Muscle layer of colon (tissue), 2 donors: ENCODE measurements at regions not wholly inside any gene's neighbourhood (a gene's known extent, or its start where the extent isn't known, plus 50 kb on each side); places are given as distances from the start of the nearest gene placed in this dataset.
"Not testable (repeated sequence)": the region's sequence is repeated elsewhere in the genome, so short reads cannot be mapped to it uniquely, and the experiment has no call there.

Source experiments
- H3K27ac ChIP-seq: one replicate; pipeline ENCODE4 v1.7.0; 2013; ENCODE audit warnings: low read depth, mild to moderate bottlenecking, low read length, moderate library complexity
- H3K27me3 ChIP-seq, 2 donors: one replicate each; pipeline ENCODE4 v1.7.0; 2013; ENCODE audit warnings: low read length in 2 of 2, mild to moderate bottlenecking in 2 of 2; ENCODE audit not compliant: insufficient read depth in 2 of 2, control insufficient read depth in 1 of 2
- H3K36me3 ChIP-seq: one replicate; pipeline ENCODE4 v1.7.0; 2013; ENCODE audit warnings: mild to moderate bottlenecking, low read length; ENCODE audit not compliant: insufficient read depth
- H3K4me1 ChIP-seq: one replicate; pipeline ENCODE4 v1.7.0; 2013; ENCODE audit warnings: mild to moderate bottlenecking, low read length; ENCODE audit not compliant: insufficient read depth
- H3K4me3 ChIP-seq, 2 donors: one replicate each; pipeline ENCODE4 v1.7.0; 2013; ENCODE audit warnings: low read length in 2 of 2, low read depth in 1 of 2, mild to moderate bottlenecking in 1 of 2, moderate library complexity in 1 of 2
- H3K9ac ChIP-seq: one replicate; pipeline ENCODE4 v1.7.0; 2013; ENCODE audit warnings: low read length
- H3K9me3 ChIP-seq: one replicate; pipeline ENCODE4 v1.7.0; 2013; ENCODE audit warnings: mild to moderate bottlenecking, low read length
- donor health status: abdominal sarcoma.
- donor health status: Adenocarcinoma of cecum.

GRCh38 chr2:144631636-144632035 is 111.7 kb upstream of the ZEB2 start:
- H3K27me3 ChIP-seq: no peaks in the 10 kb centered on the region
- no peaks in the 10 kb centered on the region for H3K9me3 ChIP-seq
- no peaks in the 10 kb centered on the region for H3K4me1 ChIP-seq
- H3K4me3 ChIP-seq: no peak overlapping the region
- H3K27ac ChIP-seq: no peak overlapping the region
- H3K9ac ChIP-seq: no peak overlapping the region
- H3K36me3 ChIP-seq: no peaks in the 10 kb centered on the region

- Histone ChIP-seq H3K4me1 (no peaks in the 10 kb centered on the region), H3K4me3 (no peak overlapping the region), H3K36me3 (no peaks in the 10 kb centered on the region), H3K9ac (no peak overlapping the region), H3K9me3 (no peaks in the 10 kb centered on the region), H3K27me3 (no peaks in the 10 kb centered on the region), H3K27ac (no peak overlapping the region)
Observed at GRCh38 chr2:144630459-144631215, 110.7 kb upstream of the ZEB2 start.

DNA sequence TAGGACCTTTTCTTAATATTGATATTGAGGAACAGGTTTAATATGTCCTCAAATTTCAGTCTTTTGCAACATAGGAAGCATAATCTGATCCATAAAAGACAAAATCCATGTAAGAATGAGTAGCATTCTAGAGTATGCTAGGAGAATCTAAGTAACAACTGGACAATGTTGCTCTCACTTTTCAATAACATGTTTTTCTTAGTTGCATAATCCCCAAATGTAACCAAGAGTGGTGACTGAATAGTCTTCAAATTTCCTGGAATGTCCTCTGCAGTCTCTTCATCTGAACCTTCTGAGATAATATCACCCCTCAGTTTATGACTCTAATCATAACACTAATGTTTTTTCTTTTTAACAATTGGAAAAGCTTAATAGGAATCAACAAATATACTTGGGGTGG is 110.0 kb upstream of the ZEB2 start:
- Histone ChIP-seq H3K27me3 (no peaks in the 10 kb centered on the region), H3K4me1 (no peaks in the 10 kb centered on the region), H3K9me3 (no peaks in the 10 kb centered on the region), H3K36me3 (no peaks in the 10 kb centered on the region), H3K4me3 (no peak overlapping the region), H3K9ac (no peak overlapping the region), H3K27ac (no peak overlapping the region)

GRCh38 chr2:144628566-144628965 is 108.6 kb upstream of the ZEB2 start:
- Histone ChIP-seq H3K4me3 (no peak overlapping the region), H3K27ac (no peak overlapping the region), H3K9me3 (no peaks in the 10 kb centered on the region)

GRCh38 chr2:144625626-144626025 is 105.7 kb upstream of the ZEB2 start:
- H3K36me3 ChIP-seq: no peaks in the 10 kb centered on the region
- no peak overlapping the region for H3K27ac ChIP-seq
- no peaks in the 10 kb centered on the region for H3K4me1 ChIP-seq
- H3K27me3 ChIP-seq: no peaks in the 10 kb centered on the region
- H3K9ac ChIP-seq: no peak overlapping the region
- no peaks in the 10 kb centered on the region for H3K9me3 ChIP-seq
- no peak overlapping the region for H3K4me3 ChIP-seq

More at GRCh38 chr2:144628566-144628965, 108.6 kb upstream of the ZEB2 start:
- Histone ChIP-seq H3K27me3 (no peaks in the 10 kb centered on the region), H3K9ac (no peak overlapping the region), H3K4me1 (no peaks in the 10 kb centered on the region), H3K36me3 (no peaks in the 10 kb centered on the region)

GRCh38 chr2:144625226-144625625 is 105.3 kb upstream of the ZEB2 start:
- H3K36me3 ChIP-seq: no peaks in the 10 kb centered on the region
- H3K9me3 ChIP-seq: no peaks in the 10 kb centered on the region
- no peaks in the 10 kb centered on the region for H3K27me3 ChIP-seq
- no peak overlapping the region for H3K4me3 ChIP-seq
- H3K27ac ChIP-seq: no peak overlapping the region
- no peak overlapping the region for H3K9ac ChIP-seq
- no peaks in the 10 kb centered on the region for H3K4me1 ChIP-seq

DNA sequence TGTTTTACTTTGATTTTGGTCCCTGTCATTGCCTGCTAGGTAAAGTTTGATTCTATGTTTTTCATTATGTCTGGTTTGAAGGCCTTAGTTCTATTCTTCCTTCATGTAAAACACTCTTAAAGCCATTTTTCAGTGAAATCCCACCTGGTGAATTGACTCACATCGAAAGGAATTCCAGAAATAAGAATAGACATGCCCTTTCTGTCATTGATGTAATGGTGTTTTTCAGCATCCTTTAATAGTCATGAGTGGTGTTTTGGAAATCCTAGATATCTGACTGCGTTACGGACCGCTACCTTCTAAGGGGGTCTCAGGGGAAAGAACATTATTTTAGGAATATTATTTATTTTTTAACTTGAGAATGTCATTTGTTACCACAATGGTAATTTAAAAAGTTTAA is 104.5 kb upstream of the ZEB2 start:
- Histone ChIP-seq H3K36me3 (no peaks in the 10 kb centered on the region), H3K27ac (no peak overlapping the region), H3K4me1 (no peaks in the 10 kb centered on the region), H3K4me3 (no peak overlapping the region), H3K9ac (no peak overlapping the region), H3K9me3 (no peaks in the 10 kb centered on the region), H3K27me3 (no peaks in the 10 kb centered on the region)

GRCh38 chr2:144622373-144622772 is 102.5 kb upstream of the ZEB2 start:
- not testable (repeated sequence) for H3K9me3 ChIP-seq, H3K27ac ChIP-seq, H3K4me3 ChIP-seq

DNA sequence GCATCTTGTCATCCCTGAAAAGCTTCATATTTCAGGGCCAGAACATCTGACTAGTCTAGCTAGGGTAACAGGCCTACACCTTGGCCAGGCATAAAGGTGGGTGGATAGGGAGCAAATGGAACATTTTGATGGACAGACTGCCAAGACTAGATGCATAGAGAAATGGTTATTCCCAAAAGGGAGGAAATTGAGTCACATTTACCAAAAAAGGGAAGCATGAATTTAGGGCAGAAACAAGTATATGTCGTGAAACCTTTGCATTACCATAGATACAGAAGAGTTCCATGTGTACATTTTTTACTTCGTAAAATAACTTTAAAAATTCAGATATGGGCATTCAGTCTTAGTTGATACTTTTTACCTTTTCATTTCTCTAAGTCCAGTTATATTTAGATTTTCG is 101.3 kb upstream of the ZEB2 start:
- Histone ChIP-seq H3K27ac (no peak overlapping the region), H3K36me3 (no peaks in the 10 kb centered on the region), H3K9ac (no peak overlapping the region), H3K4me3 (no peak overlapping the region), H3K4me1 (no peaks in the 10 kb centered on the region), H3K9me3 (no peaks in the 10 kb centered on the region), H3K27me3 (no peaks in the 10 kb centered on the region)

More at GRCh38 chr2:144622373-144622772, 102.5 kb upstream of the ZEB2 start:
- not testable (repeated sequence) for H3K4me1 ChIP-seq, H3K9ac ChIP-seq, H3K27me3 ChIP-seq, H3K36me3 ChIP-seq

- no peak overlapping the region for H3K4me3 ChIP-seq
- no peaks in the 10 kb centered on the region for H3K36me3 ChIP-seq
- no peak overlapping the region for H3K9ac ChIP-seq
- no peaks in the 10 kb centered on the region for H3K9me3 ChIP-seq
- no peaks in the 10 kb centered on the region for H3K4me1 ChIP-seq
- H3K27ac ChIP-seq: no peak overlapping the region
- no peaks in the 10 kb centered on the region for H3K27me3 ChIP-seq
Observed at GRCh38 chr2:144619760-144620159, 99.8 kb upstream of the ZEB2 start.

- not testable (repeated sequence) for H3K4me3 ChIP-seq, H3K4me1 ChIP-seq, H3K27ac ChIP-seq, H3K27me3 ChIP-seq, H3K9me3 ChIP-seq, H3K9ac ChIP-seq, H3K36me3 ChIP-seq
Observed at GRCh38 chr2:144617171-144617570, 97.3 kb upstream of the ZEB2 start.

GRCh38 chr2:144615866-144616565 is 96.1 kb upstream of the ZEB2 start:
- Histone ChIP-seq H3K4me1 (no peaks in the 10 kb centered on the region), H3K36me3 (no peaks in the 10 kb centered on the region), H3K9me3 (no peaks in the 10 kb centered on the region), H3K4me3 (no peak overlapping the region), H3K27me3 (no peaks in the 10 kb centered on the region), H3K27ac (no peak overlapping the region), H3K9ac (no peak overlapping the region)
